A549 (cell line): ENCODE measurements at regions not wholly inside any gene's neighbourhood (a gene's known extent, or its start where the extent isn't known, plus 50 kb on each side); places are given as distances from the start of the nearest gene placed in this dataset.

Source experiments
- ATAC-seq, 2 experiments: fragments of 200-7000 bp in 1 of 2; fragments of >200 bp in 1 of 2; cut with Nextera tagmentation in 1 of 2; cut with Tn5 transposase in 1 of 2; 3 replicates each; pipeline versions ENCODE4 v1.8.0 to v1.9.1; 2018 to 2020; ENCODE audit warnings: mild to moderate bottlenecking in 1 of 2, moderate library complexity in 1 of 2
- CTCF ChIA-PET: fragments of 300-600 bp; sonication (Branson Sonifier 250); formaldehyde crosslinking; extraction: SDS; loops from one replicate; lab custom pipeline; 2021; ENCODE audit warnings: antibody characterized with exemption, inconsistent platforms; lab: Yijun Ruan, JAX
- POLR2A ChIA-PET: fragments of 350-600 bp; formaldehyde crosslinking; extraction: SDS; loops from one replicate; lab custom pipeline; 2021; ENCODE audit warnings: antibody characterized with exemption, inconsistent platforms; lab: Yijun Ruan, JAX
- DNase-seq, 2 experiments: peaks; one replicate each; pipeline versions ENCODE4 v3.0.0 to v3.0.0-alpha.2; 2011 to 2016; ENCODE audit warnings: low read depth in 1 of 2, low spot score in 1 of 2
- FAIRE-seq: peaks from 2 replicates; lab custom pipeline; 2011; peaks lifted over from hg19 to GRCh38; lab: Jason Lieb, UNC
- H3K27ac ChIP-seq, 2 experiments: fragments of >200 bp; sonication (Bioruptor Twin); formaldehyde crosslinking; 3 replicates each; pipeline ENCODE4 v1.5.1; 2016 to 2017
- H3K4me1 ChIP-seq: fragments of >200 bp; sonication (Bioruptor Twin); formaldehyde crosslinking; 3 replicates; pipeline ENCODE4 v1.6.1; 2016
- H3K4me2 ChIP-seq: fragments of >200 bp; sonication (Bioruptor Twin); formaldehyde crosslinking; 3 replicates; pipeline ENCODE4 v1.6.1; 2016
- H3K4me3 ChIP-seq: fragments of >200 bp; sonication (Bioruptor Twin); formaldehyde crosslinking; 3 replicates; pipeline ENCODE4 v1.5.1; 2016
- H3K9me3 ChIP-seq: fragments of >200 bp; sonication (Bioruptor Twin); formaldehyde crosslinking; 3 replicates; pipeline ENCODE4 v1.6.1; 2016
- BHLHE40 ChIP-seq: IDR thresholded peaks from 2 replicates; pipeline ENCODE4 v1.6.1; 2012; ENCODE audit warnings: low read depth, low read length, inconsistent platforms
- CBX2 ChIP-seq: fragments of 200-600 bp; sonication (generic); IDR thresholded peaks from 2 replicates; pipeline ENCODE4 v1.6.1; 2016; ENCODE audit warnings: low read depth, mild to moderate bottlenecking, borderline replicate concordance
- CBX8 ChIP-seq: fragments of 200-600 bp; sonication (generic); IDR thresholded peaks from 2 replicates; pipeline ENCODE4 v1.6.1; 2016
- CHD4 ChIP-seq: fragments of 200-600 bp; sonication (generic); IDR thresholded peaks from 2 replicates; pipeline ENCODE4 v1.6.1; 2016; ENCODE audit warnings: antibody characterized with exemption, mild to moderate bottlenecking, borderline replicate concordance
- EHF ChIP-seq: fragments of 250-450 bp; sonication (Bioruptor Pico); IDR thresholded peaks from 2 replicates; pipeline ENCODE4 v1.5.0; 2020; ENCODE audit warnings: mild to moderate bottlenecking
- FOSL2 ChIP-seq, 2 experiments: fragments of 450-650 bp in 1 of 2; fragments of >200 bp in 1 of 2; sonication (Bioruptor Twin) in 1 of 2; formaldehyde crosslinking; IDR thresholded peaks; 2 replicates each; pipeline versions ENCODE4 v1.5.0 to v1.6.1; 2016 to 2020; ENCODE audit warnings: mild to moderate bottlenecking in 1 of 2, moderate library complexity in 1 of 2
- FOXS1 ChIP-seq: fragments of 250-450 bp; sonication (Bioruptor Pico); IDR thresholded peaks from 2 replicates; pipeline ENCODE4 v1.5.0; 2020; ENCODE audit warnings: mild to moderate bottlenecking, moderate library complexity
- HEYL ChIP-seq: fragments of 250-450 bp; sonication (Bioruptor Pico); IDR thresholded peaks from 2 replicates; pipeline ENCODE4 v1.8.0; 2021; ENCODE audit warnings: mild to moderate bottlenecking, moderate library complexity
- HOXB13 ChIP-seq: fragments of 250-450 bp; sonication (Bioruptor Pico); IDR thresholded peaks from 2 replicates; pipeline ENCODE4 v1.5.0; 2020; ENCODE audit warnings: low read depth, mild to moderate bottlenecking, moderate library complexity
- KDM1A ChIP-seq: fragments of 200-600 bp; sonication (generic); IDR thresholded peaks from 2 replicates; pipeline ENCODE4 v1.6.1; 2016; ENCODE audit warnings: low read depth, mild to moderate bottlenecking
- RAD21 ChIP-seq, 2 experiments: fragments of >200 bp in 1 of 2; sonication (Bioruptor Twin) in 1 of 2; formaldehyde crosslinking in 1 of 2; IDR thresholded peaks in 1 of 2; conservative IDR thresholded peaks in 1 of 2; 2 replicates in 1 of 2; 3 replicates in 1 of 2; pipeline ENCODE4 v1.6.1; 2012 to 2018; ENCODE audit warnings: inconsistent platforms in 1 of 2
- RARB ChIP-seq: fragments of 250-450 bp; sonication (Bioruptor Pico); IDR thresholded peaks from 2 replicates; pipeline ENCODE4 v1.8.0; 2021; ENCODE audit warnings: mild to moderate bottlenecking, moderate library complexity
- RCOR1 ChIP-seq: fragments of 150-350 bp; IDR thresholded peaks from 2 replicates; pipeline ENCODE4 v1.6.1; 2014; ENCODE audit warnings: antibody characterized with exemption, low read length, low read depth
- SMC3 ChIP-seq: fragments of >200 bp; sonication (Bioruptor Twin); formaldehyde crosslinking; IDR thresholded peaks from 3 replicates; pipeline ENCODE4 v1.6.1; 2018; ENCODE audit warnings: inconsistent platforms
- TP53 ChIP-seq: fragments of 250-450 bp; sonication (Bioruptor Pico); IDR thresholded peaks from 2 replicates; pipeline ENCODE4 v1.5.0; 2021; ENCODE audit warnings: mild to moderate bottlenecking, moderate library complexity
- ZFP36 ChIP-seq: fragments of 450-650 bp; IDR thresholded peaks from 2 replicates; pipeline ENCODE4 v1.6.1; 2014; ENCODE audit warnings: borderline replicate concordance; ENCODE audit not compliant: partially characterized antibody
- ZNF302 ChIP-seq: fragments of 250-450 bp; sonication (Bioruptor Pico); IDR thresholded peaks from 2 replicates; pipeline ENCODE4 v1.9.0; 2021; ENCODE audit warnings: inconsistent platforms, mild to moderate bottlenecking, moderate library complexity
- WGBS: methylation state at CpG from one replicate; pipeline ENCODE4 v1.1.6; 2017; ENCODE audit errors: missing lambda C conversion rate; 5-methylcytosine and 5-hydroxymethylcytosine counted together
- TF ChIP-seq, protein P1 (sequence below): fragments of 150-350 bp; IDR thresholded peaks from 2 replicates; pipeline ENCODE4 v1.6.1; 2014; ENCODE audit warnings: low read depth, mild to moderate bottlenecking, low read length
- TF ChIP-seq, protein P2 (sequence below): fragments of 250-450 bp; sonication (Bioruptor Pico); IDR thresholded peaks from 2 replicates; pipeline ENCODE4 v1.5.0; 2020; ENCODE audit warnings: low read depth, mild to moderate bottlenecking, moderate library complexity
- TF ChIP-seq, protein P3 (sequence below): fragments of 200-600 bp; sonication (generic); IDR thresholded peaks from 2 replicates; pipeline ENCODE4 v1.6.1; 2016; ENCODE audit warnings: antibody characterized with exemption, mild to moderate bottlenecking, moderate library complexity
- TF ChIP-seq, protein P4 (sequence below): fragments of >200 bp; sonication (Bioruptor Twin); formaldehyde crosslinking; IDR thresholded peaks from 2 replicates; pipeline ENCODE4 v1.6.1; 2016
- TF ChIP-seq, protein P5 (sequence below): fragments of >200 bp; sonication (Bioruptor Twin); formaldehyde crosslinking; IDR thresholded peaks from 3 replicates; pipeline ENCODE4 v1.5.1; 2016

DNA sequence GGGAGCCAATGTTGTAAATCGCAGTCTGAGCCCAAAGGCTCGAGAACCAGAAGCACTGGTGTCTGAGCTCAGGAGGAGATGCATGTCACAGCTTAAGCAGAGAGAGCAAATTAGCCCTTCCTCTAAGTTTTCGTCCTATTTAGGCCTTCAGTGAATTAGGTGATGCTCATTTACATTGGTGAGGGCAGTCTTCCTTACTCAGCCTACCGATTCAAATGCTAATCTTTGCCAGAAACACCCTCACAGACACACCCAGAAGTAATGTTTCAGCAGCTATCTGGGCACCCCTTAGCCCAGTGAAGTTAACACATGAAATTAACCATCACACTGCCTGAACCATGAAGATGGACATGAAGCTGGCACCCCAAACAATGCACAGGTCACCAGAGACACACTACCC is 385.1 kb downstream of the STK39 start:
- no peak for ATAC-seq

DNA sequence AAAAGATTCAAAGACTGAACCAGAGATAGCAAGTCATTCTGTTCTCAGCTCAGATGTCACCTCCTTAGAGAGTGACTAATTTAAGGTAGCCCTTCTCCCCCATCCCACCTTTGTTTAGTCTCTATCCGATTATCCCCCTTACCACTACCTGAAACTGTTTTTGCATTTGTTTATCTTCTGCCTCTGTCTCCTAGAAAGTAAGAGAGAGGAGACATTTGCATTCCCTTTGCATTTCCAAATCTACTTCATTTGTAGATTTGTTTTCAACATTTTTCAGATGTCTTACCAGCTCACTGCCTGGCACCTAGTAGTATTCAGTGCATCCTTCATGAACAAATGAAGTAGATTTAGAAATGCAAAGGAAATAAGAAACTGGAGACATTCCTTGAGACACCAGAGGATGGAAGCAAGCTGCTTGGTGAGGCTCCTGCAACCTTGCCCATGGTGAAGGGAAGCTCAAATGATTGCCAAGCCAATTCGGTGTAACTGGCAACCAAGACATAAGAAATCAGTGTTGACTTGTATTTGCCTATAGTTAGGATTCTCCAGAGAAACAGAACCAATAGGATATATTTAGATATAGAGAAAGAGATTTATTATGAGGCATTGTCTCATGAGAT is 385.7 kb downstream of the STK39 start:
- no peak overlapping the region for H3K4me3 ChIP-seq
- H3K4me1 ChIP-seq = no peaks in the 10 kb centered on the region
- WGBS = 29% methylated on average over 2 of the region's 2 CpGs
- FAIRE-seq = no peak
- no peak for ATAC-seq
- CTCF ChIA-PET = interaction anchor here (1.3 kb wide), 1 partner anchor 13 kb away, joined by 3 read pairs; no protein-coding TSS in a partner anchor
- H3K4me2 ChIP-seq = no peak overlapping the region
- no peak for DNase-seq
- H3K27ac ChIP-seq = no peak overlapping the region
- H3K9me3 ChIP-seq = no peaks in the 10 kb centered on the region
- TF ChIP-seq RCOR1 (no peak), RAD21 (conservative IDR thresholded peaks at IDR 0.05 in 1 of 2, IDR thresholded peaks at IDR 0.05 in 1 of 2) (no peak), HOXB13 (CRISPR knock-in tag) (no peak), CHD4 (no peak), EHF (CRISPR knock-in tag) (no peak), CBX8 (no peak), FOXS1 (CRISPR knock-in tag) (no peak), KDM1A (no peak), CBX2 (no peak), SMC3 (no peak), ZFP36 (no peak), RARB (no peak), ZNF302 (CRISPR knock-in tag) (no peak)
- TF ChIP-seq, protein P1, sequence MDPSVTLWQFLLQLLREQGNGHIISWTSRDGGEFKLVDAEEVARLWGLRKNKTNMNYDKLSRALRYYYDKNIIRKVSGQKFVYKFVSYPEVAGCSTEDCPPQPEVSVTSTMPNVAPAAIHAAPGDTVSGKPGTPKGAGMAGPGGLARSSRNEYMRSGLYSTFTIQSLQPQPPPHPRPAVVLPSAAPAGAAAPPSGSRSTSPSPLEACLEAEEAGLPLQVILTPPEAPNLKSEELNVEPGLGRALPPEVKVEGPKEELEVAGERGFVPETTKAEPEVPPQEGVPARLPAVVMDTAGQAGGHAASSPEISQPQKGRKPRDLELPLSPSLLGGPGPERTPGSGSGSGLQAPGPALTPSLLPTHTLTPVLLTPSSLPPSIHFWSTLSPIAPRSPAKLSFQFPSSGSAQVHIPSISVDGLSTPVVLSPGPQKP = no peak
- TF ChIP-seq, protein P2, sequence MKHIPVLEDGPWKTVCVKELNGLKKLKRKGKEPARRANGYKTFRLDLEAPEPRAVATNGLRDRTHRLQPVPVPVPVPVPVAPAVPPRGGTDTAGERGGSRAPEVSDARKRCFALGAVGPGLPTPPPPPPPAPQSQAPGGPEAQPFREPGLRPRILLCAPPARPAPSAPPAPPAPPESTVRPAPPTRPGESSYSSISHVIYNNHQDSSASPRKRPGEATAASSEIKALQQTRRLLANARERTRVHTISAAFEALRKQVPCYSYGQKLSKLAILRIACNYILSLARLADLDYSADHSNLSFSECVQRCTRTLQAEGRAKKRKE (CRISPR knock-in tag) = no peak
- TF ChIP-seq, protein P3, sequence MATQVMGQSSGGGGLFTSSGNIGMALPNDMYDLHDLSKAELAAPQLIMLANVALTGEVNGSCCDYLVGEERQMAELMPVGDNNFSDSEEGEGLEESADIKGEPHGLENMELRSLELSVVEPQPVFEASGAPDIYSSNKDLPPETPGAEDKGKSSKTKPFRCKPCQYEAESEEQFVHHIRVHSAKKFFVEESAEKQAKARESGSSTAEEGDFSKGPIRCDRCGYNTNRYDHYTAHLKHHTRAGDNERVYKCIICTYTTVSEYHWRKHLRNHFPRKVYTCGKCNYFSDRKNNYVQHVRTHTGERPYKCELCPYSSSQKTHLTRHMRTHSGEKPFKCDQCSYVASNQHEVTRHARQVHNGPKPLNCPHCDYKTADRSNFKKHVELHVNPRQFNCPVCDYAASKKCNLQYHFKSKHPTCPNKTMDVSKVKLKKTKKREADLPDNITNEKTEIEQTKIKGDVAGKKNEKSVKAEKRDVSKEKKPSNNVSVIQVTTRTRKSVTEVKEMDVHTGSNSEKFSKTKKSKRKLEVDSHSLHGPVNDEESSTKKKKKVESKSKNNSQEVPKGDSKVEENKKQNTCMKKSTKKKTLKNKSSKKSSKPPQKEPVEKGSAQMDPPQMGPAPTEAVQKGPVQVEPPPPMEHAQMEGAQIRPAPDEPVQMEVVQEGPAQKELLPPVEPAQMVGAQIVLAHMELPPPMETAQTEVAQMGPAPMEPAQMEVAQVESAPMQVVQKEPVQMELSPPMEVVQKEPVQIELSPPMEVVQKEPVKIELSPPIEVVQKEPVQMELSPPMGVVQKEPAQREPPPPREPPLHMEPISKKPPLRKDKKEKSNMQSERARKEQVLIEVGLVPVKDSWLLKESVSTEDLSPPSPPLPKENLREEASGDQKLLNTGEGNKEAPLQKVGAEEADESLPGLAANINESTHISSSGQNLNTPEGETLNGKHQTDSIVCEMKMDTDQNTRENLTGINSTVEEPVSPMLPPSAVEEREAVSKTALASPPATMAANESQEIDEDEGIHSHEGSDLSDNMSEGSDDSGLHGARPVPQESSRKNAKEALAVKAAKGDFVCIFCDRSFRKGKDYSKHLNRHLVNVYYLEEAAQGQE = no peak
- TF ChIP-seq, protein P4, sequence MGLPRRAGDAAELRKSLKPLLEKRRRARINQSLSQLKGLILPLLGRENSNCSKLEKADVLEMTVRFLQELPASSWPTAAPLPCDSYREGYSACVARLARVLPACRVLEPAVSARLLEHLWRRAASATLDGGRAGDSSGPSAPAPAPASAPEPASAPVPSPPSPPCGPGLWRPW = no peak
- POLR2A ChIA-PET = no interaction called here

More for the DNA sequence above, 385.1 kb downstream of the STK39 start:
- ChIA-PET POLR2A (no interaction called here), CTCF (interaction anchor here (1.3 kb wide), 1 partner anchor 12 kb away, joined by 3 read pairs; no protein-coding TSS in a partner anchor)
- no peak overlapping the region for H3K4me2 ChIP-seq
- no peak overlapping the region for H3K27ac ChIP-seq
- TF ChIP-seq RCOR1 = no peak
- no peak for TF ChIP-seq BHLHE40
- TF ChIP-seq TP53 (CRISPR knock-in tag) = no peak
- TF ChIP-seq CBX8 = no peak
- TF ChIP-seq CHD4 = no peak
- TF ChIP-seq, protein P2 (CRISPR knock-in tag) = no peak
- no peak for TF ChIP-seq HEYL (CRISPR knock-in tag)
- TF ChIP-seq EHF (CRISPR knock-in tag) = no peak
- TF ChIP-seq, protein P5, sequence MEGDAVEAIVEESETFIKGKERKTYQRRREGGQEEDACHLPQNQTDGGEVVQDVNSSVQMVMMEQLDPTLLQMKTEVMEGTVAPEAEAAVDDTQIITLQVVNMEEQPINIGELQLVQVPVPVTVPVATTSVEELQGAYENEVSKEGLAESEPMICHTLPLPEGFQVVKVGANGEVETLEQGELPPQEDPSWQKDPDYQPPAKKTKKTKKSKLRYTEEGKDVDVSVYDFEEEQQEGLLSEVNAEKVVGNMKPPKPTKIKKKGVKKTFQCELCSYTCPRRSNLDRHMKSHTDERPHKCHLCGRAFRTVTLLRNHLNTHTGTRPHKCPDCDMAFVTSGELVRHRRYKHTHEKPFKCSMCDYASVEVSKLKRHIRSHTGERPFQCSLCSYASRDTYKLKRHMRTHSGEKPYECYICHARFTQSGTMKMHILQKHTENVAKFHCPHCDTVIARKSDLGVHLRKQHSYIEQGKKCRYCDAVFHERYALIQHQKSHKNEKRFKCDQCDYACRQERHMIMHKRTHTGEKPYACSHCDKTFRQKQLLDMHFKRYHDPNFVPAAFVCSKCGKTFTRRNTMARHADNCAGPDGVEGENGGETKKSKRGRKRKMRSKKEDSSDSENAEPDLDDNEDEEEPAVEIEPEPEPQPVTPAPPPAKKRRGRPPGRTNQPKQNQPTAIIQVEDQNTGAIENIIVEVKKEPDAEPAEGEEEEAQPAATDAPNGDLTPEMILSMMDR = no peak
- TF ChIP-seq FOSL2 (IDR thresholded peaks at IDR 0.05) = no peak
- TF ChIP-seq FOSL2 (CRISPR knock-in tag; IDR thresholded peaks at IDR 0.05) = no peak
- H3K4me1 ChIP-seq = no peaks in the 10 kb centered on the region
- DNase-seq (no peak), FAIRE-seq (no peak)
- H3K4me3 ChIP-seq = no peak overlapping the region
- WGBS = 25% methylated on average over 4 of the region's 4 CpGs
- no peaks in the 10 kb centered on the region for H3K9me3 ChIP-seq
